Activated T-helper 1 cell treated with Interleukin-2 at 50 U/mL for 16 hours (primary cell): ENCODE measurements at regions not wholly inside any gene's neighbourhood (a gene's known extent, or its start where the extent isn't known, plus 50 kb on each side); places are given as distances from the start of the nearest gene placed in this dataset.
"Not testable (repeated sequence)": the region's sequence is repeated elsewhere in the genome, so short reads cannot be mapped to it uniquely, and the experiment has no call there.

Experiments
- DNase-seq: peaks from one replicate; pipeline ENCODE4 v3.0.0-alpha.2; 2020; ENCODE audit warnings: low read depth

GRCh38 chr3:20547361-20548269, 361.6 kb upstream of the SGO1 start:
- not testable (repeated sequence) for DNase-seq

DNA sequence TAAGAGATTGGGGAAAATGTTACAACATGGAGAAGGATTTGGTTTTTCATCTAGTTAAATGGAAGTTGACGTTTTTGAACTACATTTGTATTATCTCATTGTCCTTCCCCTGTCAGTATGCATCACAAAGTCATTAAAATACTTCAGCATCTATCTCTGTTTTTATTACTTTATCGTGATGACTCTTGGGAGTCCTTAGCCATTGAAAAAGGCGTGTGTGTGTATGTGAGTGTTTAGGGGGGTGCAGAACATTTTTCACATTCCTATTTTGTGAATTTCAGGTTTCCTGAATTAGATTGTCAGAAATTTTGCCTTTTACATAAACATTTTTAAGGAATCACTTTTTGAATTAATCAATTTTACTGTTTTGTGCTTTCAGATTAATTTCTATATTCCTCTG, 360.6 kb upstream of the SGO1 start:
- no peak for DNase-seq

DNA sequence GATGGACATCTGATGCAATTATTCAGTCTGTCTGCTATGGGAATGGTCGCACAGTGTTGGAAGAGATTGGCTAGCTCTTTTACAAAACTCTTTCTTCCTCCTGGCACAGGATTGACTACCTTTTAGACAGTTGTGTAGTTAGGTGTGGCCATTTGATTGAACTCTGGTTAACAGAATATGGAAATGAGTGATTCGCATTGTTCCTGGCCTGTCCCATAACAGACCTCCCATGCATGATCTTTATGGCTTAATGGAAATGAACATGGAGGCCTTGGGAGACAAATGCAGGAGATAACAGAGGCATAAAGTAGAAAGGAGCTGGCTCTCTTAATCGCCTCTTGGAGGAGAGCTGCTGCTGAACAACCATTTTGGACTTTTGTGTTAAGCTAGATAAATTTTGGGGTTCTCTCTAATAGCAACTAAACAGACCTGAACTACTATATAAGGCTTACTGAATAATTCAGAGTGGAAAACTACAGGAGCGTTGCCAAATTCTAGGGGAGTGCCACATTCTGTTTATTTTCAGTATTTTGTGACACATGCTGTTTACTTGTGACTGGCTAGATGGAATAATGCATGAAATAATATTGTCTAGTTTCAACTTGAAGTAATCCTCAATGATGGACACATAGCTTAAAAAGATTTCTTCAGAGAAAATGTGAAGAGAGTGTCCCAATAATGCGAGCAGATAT, 357.7 kb upstream of the SGO1 start:
- DNase-seq: no peak

- no peak for DNase-seq
These were observed 354.1 kb upstream of the SGO1 start for GRCh38 chr3:20540066-20540465.

DNA sequence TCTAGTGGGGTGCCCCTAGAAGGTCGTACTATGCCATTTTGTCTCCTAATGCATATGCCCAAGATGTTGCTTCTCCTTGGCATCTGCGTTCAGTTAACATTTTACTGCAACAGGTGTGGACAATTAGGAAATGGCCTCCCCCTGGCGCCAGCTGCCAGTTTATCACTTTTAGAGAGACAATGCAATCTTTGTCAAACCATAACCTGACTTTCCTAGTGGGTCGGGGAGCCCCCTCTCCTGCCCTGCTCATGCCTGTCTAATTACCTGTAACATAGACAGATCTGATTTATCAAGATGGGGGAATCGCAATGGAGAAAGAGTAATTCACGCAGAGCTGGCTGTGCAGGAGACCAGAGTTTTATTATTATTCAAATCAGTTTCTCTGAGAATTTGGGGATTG, 353.7 kb upstream of the SGO1 start:
- DNase-seq: no peak

DNA sequence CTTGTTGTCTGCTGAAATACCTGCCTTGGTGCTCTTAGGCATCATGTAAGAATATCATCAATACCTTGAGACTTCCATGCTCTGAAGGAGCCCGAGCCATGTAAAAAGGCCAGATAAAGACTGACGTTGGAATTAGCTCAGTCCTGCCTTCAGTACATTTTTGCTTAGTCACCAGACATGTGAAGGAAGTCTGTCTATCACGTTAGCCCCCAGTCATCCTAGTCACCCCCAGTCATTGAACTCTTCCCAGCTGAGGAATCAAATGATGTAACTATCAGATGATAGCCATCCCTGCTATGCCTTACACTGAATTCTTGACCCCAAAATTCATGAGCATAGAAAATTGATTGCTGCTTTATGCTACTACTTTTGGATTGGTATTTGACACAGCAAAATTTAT, 351.2 kb upstream of the SGO1 start:
- no peak for DNase-seq

DNA sequence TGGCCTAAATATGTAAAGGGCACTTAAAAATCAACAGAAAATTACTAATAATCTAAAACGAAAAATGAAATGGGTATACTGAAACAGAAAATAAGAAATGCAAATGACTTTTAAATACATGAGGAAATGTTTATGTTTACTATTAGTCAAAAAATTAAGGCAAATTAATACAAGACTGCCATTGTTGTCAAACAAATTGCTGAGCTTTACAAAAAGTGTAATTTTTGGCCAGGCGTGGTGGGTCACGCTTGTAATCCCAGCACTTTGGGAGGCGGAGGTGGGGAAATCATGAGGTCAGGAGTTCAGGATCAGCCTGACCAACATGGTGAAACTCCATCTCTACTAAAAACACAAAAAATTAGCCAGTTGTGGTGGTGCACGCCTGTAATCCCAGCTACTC, 343.9 kb upstream of the SGO1 start:
- DNase-seq: no peak

GRCh38 chr3:20528180-20528770, 342.3 kb upstream of the SGO1 start:
- DNase-seq: no peak

DNA sequence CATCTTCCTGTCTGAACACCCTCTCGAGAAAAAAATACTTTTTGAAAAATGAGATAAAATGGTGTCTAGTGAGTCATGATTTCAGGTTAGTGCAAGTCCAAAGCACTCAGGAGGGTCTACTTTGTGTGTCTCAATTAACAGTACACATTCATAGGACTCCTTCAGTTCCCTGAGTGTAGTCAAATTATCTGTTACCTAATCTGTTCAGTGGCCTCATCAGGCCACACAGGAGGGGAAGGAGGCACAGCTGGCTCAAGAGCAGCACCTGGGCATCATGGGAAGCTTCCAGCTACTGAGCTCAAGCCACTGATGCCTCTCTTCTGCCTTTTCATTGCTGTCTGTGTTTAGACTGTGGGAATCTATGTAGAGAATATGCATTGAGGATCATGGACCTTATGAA, 341.4 kb upstream of the SGO1 start:
- DNase-seq: no peak

DNA sequence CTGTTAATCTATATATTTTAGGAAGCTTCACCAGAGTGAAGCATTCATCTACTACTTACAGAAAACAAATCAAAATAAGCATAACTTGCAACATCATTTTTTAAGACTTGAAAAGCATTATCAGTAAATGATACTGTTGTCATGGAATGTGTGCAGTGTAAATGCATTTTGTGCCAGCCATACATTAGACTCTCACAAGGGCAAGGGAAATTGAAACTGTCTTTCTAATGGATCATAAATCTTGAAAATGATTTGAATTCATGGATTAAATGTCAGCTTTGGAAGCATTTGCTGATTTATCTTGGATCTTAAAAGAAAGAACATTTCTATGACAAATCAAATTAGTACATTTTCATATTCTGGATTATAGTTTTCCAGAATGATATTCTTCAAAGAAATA, 338.3 kb upstream of the SGO1 start:
- DNase-seq: no peak

DNA sequence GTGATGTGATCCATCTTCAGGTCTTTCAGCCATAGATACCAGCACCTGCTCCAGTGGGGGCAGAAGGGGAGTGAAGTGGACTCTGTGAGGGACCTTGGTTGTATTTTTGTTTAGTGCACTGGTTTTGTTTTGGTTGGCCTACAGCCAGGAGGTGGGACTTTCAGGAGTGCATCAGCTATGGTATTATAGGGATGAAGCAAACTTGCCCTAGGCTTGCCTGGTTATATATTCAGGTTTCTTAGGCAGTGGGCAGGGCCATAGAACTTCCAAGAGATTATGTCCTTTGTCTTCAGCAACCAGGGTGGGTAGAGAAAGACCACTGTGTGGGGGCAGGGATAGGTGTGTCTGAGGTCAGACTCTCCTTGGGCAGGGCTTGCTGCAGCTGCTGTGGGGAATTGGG, 337.3 kb upstream of the SGO1 start:
- DNase-seq: no peak

GRCh38 chr3:20517316-20517715, 331.3 kb upstream of the SGO1 start:
- not testable (repeated sequence) for DNase-seq

- DNase-seq: no peak
These were observed 330.3 kb upstream of the SGO1 start for GRCh38 chr3:20516311-20516710.

DNA sequence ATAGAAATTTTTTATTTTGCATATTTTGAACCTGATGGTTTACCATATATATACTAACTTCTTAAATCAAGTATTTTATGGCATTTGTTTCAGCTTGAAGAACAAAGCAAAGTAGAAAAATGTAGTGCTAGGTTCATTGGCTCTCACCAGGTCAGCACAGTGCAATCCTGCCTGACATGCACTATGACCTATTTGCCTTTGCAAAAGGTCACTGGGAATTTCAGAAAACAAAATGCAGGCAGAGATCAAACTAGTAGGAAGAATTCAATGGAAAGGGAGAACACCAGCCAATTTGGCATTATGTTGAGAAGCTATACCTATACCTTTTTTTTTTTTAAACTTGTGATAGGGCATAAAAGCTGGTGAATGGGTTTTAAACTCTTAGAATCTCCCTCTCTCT, 329.8 kb upstream of the SGO1 start:
- DNase-seq: no peak

DNA sequence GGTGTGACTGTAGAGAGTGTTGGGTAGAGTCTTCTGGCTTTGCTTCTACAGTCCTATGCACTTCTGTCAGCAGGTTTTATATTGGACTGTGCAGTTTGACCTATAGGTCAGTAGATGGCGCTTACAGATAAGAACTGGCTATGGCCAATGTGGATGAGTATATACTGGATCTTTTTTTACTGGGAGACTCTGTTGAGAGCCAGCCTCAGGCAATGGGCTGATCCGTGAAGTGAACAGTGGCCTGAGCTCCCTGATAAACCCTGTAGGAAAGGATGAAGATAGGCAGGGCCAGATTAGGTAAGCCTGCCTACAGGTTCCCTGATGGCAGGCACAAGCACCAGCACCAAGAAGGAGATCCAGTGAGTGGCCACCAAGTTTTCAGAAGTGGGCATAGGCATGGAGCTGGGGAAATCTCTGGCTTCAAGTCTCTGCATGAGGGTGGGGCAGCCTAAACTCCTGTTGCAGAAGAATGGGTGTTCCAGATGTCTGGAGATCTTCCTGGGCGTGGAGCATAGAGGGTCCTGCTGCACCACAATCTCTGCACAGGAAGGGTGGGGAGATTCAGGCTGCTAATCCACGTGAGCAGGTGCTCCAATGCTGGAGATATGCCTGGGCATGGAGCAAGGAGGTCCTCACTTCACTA, 326.0 kb upstream of the SGO1 start:
- DNase-seq: no peak

- no peak for DNase-seq
These were observed 324.4 kb upstream of the SGO1 start for GRCh38 chr3:20510396-20510795.

- DNase-seq: no peak
These were observed 317.5 kb upstream of the SGO1 start for GRCh38 chr3:20503394-20504082.

DNA sequence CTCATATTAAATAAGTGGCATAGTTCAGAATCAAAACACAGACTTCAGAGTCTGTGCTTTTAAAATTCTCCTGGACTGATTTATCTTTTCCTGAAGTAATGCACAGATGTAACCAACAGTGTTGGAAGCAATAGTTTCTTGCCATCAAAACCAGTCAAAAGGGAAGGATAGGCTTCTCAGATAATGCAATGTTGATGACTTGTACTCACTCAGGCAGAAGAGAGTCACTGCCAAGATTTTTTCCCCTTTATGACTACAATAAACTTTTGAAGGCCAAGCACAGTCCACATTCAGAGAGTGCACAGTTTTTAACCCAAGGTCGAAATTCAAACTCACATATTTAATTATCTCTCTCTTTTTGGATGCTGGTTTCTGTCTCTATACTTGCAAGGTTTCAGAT, 305.0 kb upstream of the SGO1 start:
- no peak for DNase-seq

DNA sequence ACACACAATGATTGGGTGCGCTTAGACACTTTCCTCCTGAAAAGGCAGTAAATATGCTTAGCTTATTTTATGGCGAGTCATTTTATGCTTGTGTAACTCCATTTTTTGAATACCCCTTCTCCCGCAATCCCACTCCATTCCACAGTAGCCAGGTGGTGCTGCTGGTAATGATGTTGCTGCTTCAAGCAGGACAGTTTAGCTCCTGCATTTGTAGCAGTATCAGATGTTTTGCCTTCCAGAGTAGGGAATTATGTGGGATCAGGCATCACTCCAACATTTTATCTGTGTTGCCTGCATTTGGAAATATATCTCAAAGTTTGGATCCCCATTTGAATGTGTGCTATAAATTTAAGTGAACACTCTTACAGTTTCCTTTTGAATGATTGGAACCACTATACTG, 302.1 kb upstream of the SGO1 start:
- no peak for DNase-seq

GRCh38 chr3:20484126-20484525, 298.1 kb upstream of the SGO1 start:
- no peak for DNase-seq

DNA sequence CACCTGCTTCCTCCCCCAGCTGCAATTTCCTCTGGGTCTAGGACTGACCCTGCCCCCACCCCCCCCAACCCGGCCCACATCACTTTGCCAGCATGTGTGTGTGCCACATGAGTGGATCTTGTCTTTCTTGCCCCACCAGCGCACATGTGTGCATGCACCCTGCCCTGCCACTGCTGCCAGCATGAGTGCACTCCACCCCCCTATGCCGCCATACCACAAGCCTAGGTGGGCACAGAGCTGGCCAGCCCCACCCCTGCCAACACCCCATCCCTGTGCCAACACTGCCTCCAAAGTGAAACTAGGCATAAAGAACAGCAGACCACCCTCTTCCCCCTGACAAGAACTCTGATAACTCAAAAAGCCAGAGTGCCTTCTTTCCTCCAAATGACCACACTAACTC, 296.3 kb upstream of the SGO1 start:
- no peak for DNase-seq

- no peak for DNase-seq
These were observed 294.9 kb upstream of the SGO1 start for GRCh38 chr3:20480786-20481365.
